Epidermal melanocyte (primary cell): ENCODE measurements at regions not wholly inside any gene's neighbourhood (a gene's known extent, or its start where the extent isn't known, plus 50 kb on each side); places are given as distances from the start of the nearest gene placed in this dataset.
A peak's percentile ranks its signal among the peaks of the same experiment; 100 is the strongest.

Source experiments
- DNase-seq: peaks from one replicate; pipeline ENCODE4 v3.0.0; 2011; ENCODE audit warnings: low spot score; ENCODE audit not compliant: insufficient read length

GRCh38 chr4:147054228-147054872, 108.7 kb upstream of the TTC29 start:
- no peak for DNase-seq

GRCh38 chr4:147056940-147057610, 111.4 kb upstream of the TTC29 start:
- no peak for DNase-seq

- no peak for DNase-seq
These were observed 112.0 kb upstream of the TTC29 start for GRCh38 chr4:147057611-147058190.

GRCh38 chr4:147059064-147059731, 113.5 kb upstream of the TTC29 start:
- DNase-seq = no peak

GRCh38 chr4:147060151-147060931, 114.7 kb upstream of the TTC29 start:
- no peak for DNase-seq

GRCh38 chr4:147064856-147065255, 119.2 kb upstream of the TTC29 start:
- DNase-seq = no peak

GRCh38 chr4:147068564-147068963, 122.9 kb upstream of the TTC29 start:
- DNase-seq = no peak

GRCh38 chr4:147071209-147071740, 125.6 kb upstream of the TTC29 start:
- DNase-seq = no peak

GRCh38 chr4:147076179-147076578, 130.5 kb upstream of the TTC29 start:
- no peak for DNase-seq

- DNase-seq = no peak
These were observed 131.1 kb upstream of the TTC29 start for GRCh38 chr4:147076728-147077127.

- no peak for DNase-seq
These were observed 132.7 kb upstream of the TTC29 start for GRCh38 chr4:147078362-147078761.

- DNase-seq = no peak
These were observed 133.4 kb upstream of the TTC29 start for GRCh38 chr4:147078875-147079658.

GRCh38 chr4:147084861-147085260, 139.2 kb upstream of the TTC29 start:
- no peak for DNase-seq

GRCh38 chr4:147085781-147086180, 140.1 kb upstream of the TTC29 start:
- no peak for DNase-seq

- no peak for DNase-seq
These were observed 142.5 kb upstream of the TTC29 start for GRCh38 chr4:147088146-147088545.

- DNase-seq = no peak
These were observed 144.8 kb upstream of the TTC29 start for GRCh38 chr4:147090486-147090885.

GRCh38 chr4:147093206-147093605, 147.5 kb upstream of the TTC29 start:
- DNase-seq = no peak

GRCh38 chr4:147094238-147094637, 148.6 kb upstream of the TTC29 start:
- DNase-seq = no peak

- peak; percentile 27 for DNase-seq
These were observed 151.3 kb upstream of the TTC29 start for GRCh38 chr4:147096667-147097604.
